ENCODE measurements at regions not wholly inside any gene's neighbourhood (a gene's known extent, or its start where the extent isn't known, plus 50 kb on each side); places are given as distances from the start of the nearest gene placed in this dataset.
"Not testable (repeated sequence)": the region's sequence is repeated elsewhere in the genome, so short reads cannot be mapped to it uniquely, and the experiment has no call there.

- Histone ChIP-seq H3K9ac (ENCODE audit: low read length in 2 of 2) (no peak overlapping the region), H3K9me3 (ENCODE audit: control insufficient read depth in 2 of 2, low read length in 2 of 2) (no peaks in the 10 kb centered on the region), H3K4me1 (ENCODE audit: control insufficient read depth, insufficient read depth, low read length) (no peaks in the 10 kb centered on the region), H3K36me3 (ENCODE audit: control insufficient read depth in 2 of 2, insufficient read depth in 2 of 2, low read length in 2 of 2) (no peaks in the 10 kb centered on the region), H3K27ac (ENCODE audit: low read length) (no peak overlapping the region), H3K4me3 (ENCODE audit: low read length in 2 of 2) (no peak overlapping the region), H3K27me3 (ENCODE audit: control insufficient read depth in 1 of 2, insufficient read depth in 2 of 2, low read length in 2 of 2) (no peaks in the 10 kb centered on the region)
These were observed 405.6 kb upstream of the PRKCQ start for GRCh38 chr10:6985644-6986043.

GRCh38 chr10:6984971-6985370, 404.9 kb upstream of the PRKCQ start:
- Histone ChIP-seq H3K9ac (ENCODE audit: low read length in 2 of 2) (no peak overlapping the region), H3K4me1 (ENCODE audit: control insufficient read depth, insufficient read depth, low read length) (no peaks in the 10 kb centered on the region), H3K4me3 (ENCODE audit: low read length in 2 of 2) (no peak overlapping the region), H3K27ac (ENCODE audit: low read length) (no peak overlapping the region), H3K9me3 (ENCODE audit: control insufficient read depth in 2 of 2, low read length in 2 of 2) (no peaks in the 10 kb centered on the region), H3K36me3 (ENCODE audit: control insufficient read depth in 2 of 2, insufficient read depth in 2 of 2, low read length in 2 of 2) (no peaks in the 10 kb centered on the region), H3K27me3 (ENCODE audit: control insufficient read depth in 1 of 2, insufficient read depth in 2 of 2, low read length in 2 of 2) (no peaks in the 10 kb centered on the region)

DNA sequence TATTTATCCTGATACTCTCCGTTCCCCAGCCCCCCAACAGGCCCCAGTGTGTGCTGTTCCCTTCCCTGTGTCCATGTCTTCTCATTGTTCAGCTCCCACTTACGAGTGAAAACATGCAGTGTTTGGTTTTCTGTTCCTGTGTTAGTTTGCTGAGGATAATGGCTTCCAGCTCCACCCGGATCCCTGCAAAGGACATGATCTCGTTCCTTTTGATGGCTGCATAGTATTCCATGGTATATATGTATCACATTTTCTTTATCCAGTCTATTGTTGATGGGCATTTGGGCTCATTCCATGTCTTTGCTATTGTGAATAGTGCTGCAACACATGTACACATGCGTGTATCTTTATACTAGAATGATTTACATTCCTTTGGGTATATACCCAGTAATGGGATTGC, 403.9 kb upstream of the PRKCQ start:
- not testable (repeated sequence) for H3K27me3 ChIP-seq (ENCODE audit: control insufficient read depth in 1 of 2, insufficient read depth in 2 of 2, low read length in 2 of 2); H3K4me3 ChIP-seq (ENCODE audit: low read length in 2 of 2); H3K4me1 ChIP-seq (ENCODE audit: control insufficient read depth, insufficient read depth, low read length); H3K36me3 ChIP-seq (ENCODE audit: control insufficient read depth in 2 of 2, insufficient read depth in 2 of 2, low read length in 2 of 2); H3K9me3 ChIP-seq (ENCODE audit: control insufficient read depth in 2 of 2, low read length in 2 of 2); H3K27ac ChIP-seq (ENCODE audit: low read length); H3K9ac ChIP-seq (ENCODE audit: low read length in 2 of 2)

DNA sequence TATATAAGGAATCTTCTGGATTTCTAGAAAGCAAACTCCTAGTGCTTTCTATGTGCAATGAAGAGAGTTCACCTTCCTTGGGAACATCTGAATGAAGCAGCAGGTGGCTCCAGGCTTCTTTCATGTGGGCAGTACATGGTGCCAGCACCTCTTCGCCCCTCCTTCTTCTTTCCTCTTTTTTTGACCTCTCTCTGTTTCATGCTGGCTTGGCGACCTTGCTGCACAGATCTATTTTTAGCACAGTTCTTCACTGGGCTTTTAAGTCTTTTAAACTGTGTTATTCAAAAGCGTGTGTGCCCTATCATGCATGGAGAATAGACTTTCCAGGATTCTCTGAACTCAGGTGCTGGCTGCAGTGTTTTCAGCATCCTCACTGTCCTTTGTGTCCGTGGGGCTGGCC, 400.3 kb upstream of the PRKCQ start:
- no peak overlapping the region for H3K27ac ChIP-seq (ENCODE audit: low read length)
- peaks cover 0 to 3% of the 10 kb centered on the region in 2 donors for H3K27me3 ChIP-seq (ENCODE audit: control insufficient read depth in 1 of 2, insufficient read depth in 2 of 2, low read length in 2 of 2)
- H3K4me1 ChIP-seq (ENCODE audit: control insufficient read depth, insufficient read depth, low read length): no peaks in the 10 kb centered on the region
- no peaks in the 10 kb centered on the region for H3K36me3 ChIP-seq (ENCODE audit: control insufficient read depth in 2 of 2, insufficient read depth in 2 of 2, low read length in 2 of 2)
- H3K9ac ChIP-seq (ENCODE audit: low read length in 2 of 2): no peak overlapping the region
- peaks cover 0 to 5% of the 10 kb centered on the region in 2 donors for H3K9me3 ChIP-seq (ENCODE audit: control insufficient read depth in 2 of 2, low read length in 2 of 2)
- H3K4me3 ChIP-seq (ENCODE audit: low read length in 2 of 2): no peak overlapping the region

DNA sequence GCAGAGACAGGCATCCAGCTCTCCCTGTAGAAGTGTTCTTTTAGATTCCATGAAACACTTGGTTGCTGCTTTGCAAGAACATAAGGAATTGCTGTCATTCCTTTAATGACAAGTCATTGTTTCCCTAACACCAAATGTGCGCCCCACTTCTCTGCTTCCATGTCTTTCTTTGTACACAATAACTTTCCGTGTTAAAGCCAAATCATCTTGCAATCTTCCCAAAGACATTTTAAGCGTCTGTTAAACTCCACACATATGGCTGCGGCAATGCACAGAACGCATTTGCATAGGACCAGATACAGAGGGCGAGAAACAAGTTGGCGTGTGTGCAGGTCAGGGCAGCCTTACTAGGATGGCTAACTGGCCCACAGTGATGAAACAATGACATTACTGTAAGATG, 399.3 kb upstream of the PRKCQ start:
- Histone ChIP-seq H3K27me3 (ENCODE audit: control insufficient read depth in 1 of 2, insufficient read depth in 2 of 2, low read length in 2 of 2) (peaks cover 0 to 3% of the 10 kb centered on the region in 2 donors), H3K27ac (ENCODE audit: low read length) (no peak overlapping the region), H3K36me3 (ENCODE audit: control insufficient read depth in 2 of 2, insufficient read depth in 2 of 2, low read length in 2 of 2) (no peaks in the 10 kb centered on the region), H3K4me1 (ENCODE audit: control insufficient read depth, insufficient read depth, low read length) (no peaks in the 10 kb centered on the region), H3K9ac (ENCODE audit: low read length in 2 of 2) (no peak overlapping the region), H3K4me3 (ENCODE audit: low read length in 2 of 2) (no peak overlapping the region), H3K9me3 (ENCODE audit: control insufficient read depth in 2 of 2, low read length in 2 of 2) (peaks cover 0 to 5% of the 10 kb centered on the region in 2 donors)

DNA sequence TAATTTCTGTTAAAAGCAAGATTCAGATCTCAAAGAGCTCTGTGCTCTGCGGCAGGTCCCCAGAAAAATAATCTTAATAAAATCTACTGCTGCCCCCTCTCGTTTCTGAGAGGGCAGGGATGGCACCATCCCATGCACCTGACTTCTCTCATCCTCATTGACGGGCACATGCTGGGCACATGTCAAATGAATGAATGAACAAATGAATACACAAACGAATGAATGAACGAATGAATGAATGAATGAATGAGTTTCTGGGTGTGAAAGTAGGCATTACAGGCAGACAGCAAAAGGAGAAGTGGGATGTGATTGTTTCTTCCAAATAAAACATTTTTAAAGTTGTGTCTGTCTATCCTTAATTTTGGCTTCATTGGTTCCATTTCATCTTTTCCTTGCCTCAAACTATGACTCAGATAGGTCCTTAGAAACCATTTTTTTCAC, 398.1 kb upstream of the PRKCQ start:
- Histone ChIP-seq H3K27me3 (ENCODE audit: control insufficient read depth in 1 of 2, insufficient read depth in 2 of 2, low read length in 2 of 2) (peaks cover 0 to 3% of the 10 kb centered on the region in 2 donors), H3K4me1 (ENCODE audit: control insufficient read depth, insufficient read depth, low read length) (no peaks in the 10 kb centered on the region), H3K36me3 (ENCODE audit: control insufficient read depth in 2 of 2, insufficient read depth in 2 of 2, low read length in 2 of 2) (no peaks in the 10 kb centered on the region), H3K9me3 (ENCODE audit: control insufficient read depth in 2 of 2, low read length in 2 of 2) (peaks cover 0 to 5% of the 10 kb centered on the region in 2 donors), H3K9ac (ENCODE audit: low read length in 2 of 2) (no peak overlapping the region), H3K4me3 (ENCODE audit: low read length in 2 of 2) (no peak overlapping the region), H3K27ac (ENCODE audit: low read length) (no peak overlapping the region)

- Histone ChIP-seq H3K9me3 (ENCODE audit: control insufficient read depth in 2 of 2, low read length in 2 of 2) (peaks cover 0 to 5% of the 10 kb centered on the region in 2 donors), H3K36me3 (ENCODE audit: control insufficient read depth in 2 of 2, insufficient read depth in 2 of 2, low read length in 2 of 2) (no peaks in the 10 kb centered on the region), H3K27me3 (ENCODE audit: control insufficient read depth in 1 of 2, insufficient read depth in 2 of 2, low read length in 2 of 2) (peaks cover 0 to 3% of the 10 kb centered on the region in 2 donors), H3K4me3 (ENCODE audit: low read length in 2 of 2) (no peak overlapping the region), H3K4me1 (ENCODE audit: control insufficient read depth, insufficient read depth, low read length) (no peaks in the 10 kb centered on the region), H3K27ac (ENCODE audit: low read length) (no peak overlapping the region), H3K9ac (ENCODE audit: low read length in 2 of 2) (no peak overlapping the region)
These were observed 397.5 kb upstream of the PRKCQ start for GRCh38 chr10:6977398-6978186.

DNA sequence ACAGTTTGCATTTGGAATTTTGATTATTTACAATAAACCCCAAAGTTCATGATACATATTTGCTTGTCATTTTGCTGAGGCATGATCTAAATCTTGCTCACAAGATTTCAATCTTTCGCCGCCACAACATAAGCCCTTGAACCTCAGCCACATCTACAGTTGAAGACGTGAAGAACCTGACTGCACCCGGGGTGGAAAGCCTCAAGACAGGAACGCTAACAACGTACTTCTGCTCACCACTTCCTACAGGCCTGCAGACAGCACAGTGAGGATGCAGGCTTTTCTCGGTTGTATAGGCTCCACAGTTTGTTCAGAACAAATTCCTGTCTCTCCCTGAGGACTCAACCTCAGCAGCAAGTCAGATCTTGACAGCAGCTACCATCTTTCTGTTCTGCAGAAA, 393.8 kb upstream of the PRKCQ start:
- H3K4me1 ChIP-seq (ENCODE audit: control insufficient read depth, insufficient read depth, low read length): no peaks in the 10 kb centered on the region
- peaks cover 0 to 3% of the 10 kb centered on the region in 2 donors for H3K27me3 ChIP-seq (ENCODE audit: control insufficient read depth in 1 of 2, insufficient read depth in 2 of 2, low read length in 2 of 2)
- H3K9me3 ChIP-seq (ENCODE audit: control insufficient read depth in 2 of 2, low read length in 2 of 2): peaks cover 0 to 5% of the 10 kb centered on the region in 2 donors
- H3K36me3 ChIP-seq (ENCODE audit: control insufficient read depth in 2 of 2, insufficient read depth in 2 of 2, low read length in 2 of 2): no peaks in the 10 kb centered on the region
- H3K4me3 ChIP-seq (ENCODE audit: low read length in 2 of 2): no peak overlapping the region
- H3K9ac ChIP-seq (ENCODE audit: low read length in 2 of 2): no peak overlapping the region
- H3K27ac ChIP-seq (ENCODE audit: low read length): no peak overlapping the region

- Histone ChIP-seq H3K36me3 (ENCODE audit: control insufficient read depth in 2 of 2, insufficient read depth in 2 of 2, low read length in 2 of 2) (no peaks in the 10 kb centered on the region), H3K9ac (ENCODE audit: low read length in 2 of 2) (no peak overlapping the region), H3K4me3 (ENCODE audit: low read length in 2 of 2) (no peak overlapping the region), H3K27me3 (ENCODE audit: control insufficient read depth in 1 of 2, insufficient read depth in 2 of 2, low read length in 2 of 2) (no peaks in the 10 kb centered on the region), H3K4me1 (ENCODE audit: control insufficient read depth, insufficient read depth, low read length) (no peaks in the 10 kb centered on the region), H3K27ac (ENCODE audit: low read length) (no peak overlapping the region), H3K9me3 (ENCODE audit: control insufficient read depth in 2 of 2, low read length in 2 of 2) (peaks cover 0 to 5% of the 10 kb centered on the region in 2 donors)
These were observed 392.1 kb upstream of the PRKCQ start for GRCh38 chr10:6972226-6972625.

GRCh38 chr10:6969659-6970058, 389.6 kb upstream of the PRKCQ start:
- no peaks in the 10 kb centered on the region for H3K9me3 ChIP-seq (ENCODE audit: control insufficient read depth in 2 of 2, low read length in 2 of 2)
- H3K4me3 ChIP-seq (ENCODE audit: low read length in 2 of 2): no peak overlapping the region
- no peaks in the 10 kb centered on the region for H3K4me1 ChIP-seq (ENCODE audit: control insufficient read depth, insufficient read depth, low read length)
- no peaks in the 10 kb centered on the region for H3K36me3 ChIP-seq (ENCODE audit: control insufficient read depth in 2 of 2, insufficient read depth in 2 of 2, low read length in 2 of 2)
- no peak overlapping the region for H3K27ac ChIP-seq (ENCODE audit: low read length)
- no peak overlapping the region for H3K9ac ChIP-seq (ENCODE audit: low read length in 2 of 2)
- H3K27me3 ChIP-seq (ENCODE audit: control insufficient read depth in 1 of 2, insufficient read depth in 2 of 2, low read length in 2 of 2): no peaks in the 10 kb centered on the region

DNA sequence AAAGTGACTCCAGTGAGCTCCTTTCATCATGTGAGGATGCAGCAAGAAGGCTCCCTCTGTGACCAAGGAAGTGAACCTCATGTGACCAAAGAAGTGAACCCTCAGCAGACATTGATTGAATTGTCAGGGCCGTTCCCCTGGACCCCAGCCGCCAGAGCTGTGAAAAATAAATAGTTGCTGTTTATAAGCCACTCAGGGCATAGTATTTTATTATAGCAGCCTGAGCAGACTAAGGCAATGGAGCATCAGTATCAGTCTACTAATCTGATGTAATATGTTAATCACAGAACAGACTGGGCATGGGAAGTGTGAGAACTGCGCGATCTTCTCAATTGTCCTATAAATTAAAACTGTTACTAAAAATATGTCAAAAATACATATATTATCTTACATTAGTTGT, 384.5 kb upstream of the PRKCQ start:
- no peak overlapping the region for H3K27ac ChIP-seq (ENCODE audit: low read length)
- no peak overlapping the region for H3K4me3 ChIP-seq (ENCODE audit: low read length in 2 of 2)
- no peaks in the 10 kb centered on the region for H3K36me3 ChIP-seq (ENCODE audit: control insufficient read depth in 2 of 2, insufficient read depth in 2 of 2, low read length in 2 of 2)
- no peak overlapping the region for H3K9ac ChIP-seq (ENCODE audit: low read length in 2 of 2)
- no peaks in the 10 kb centered on the region for H3K9me3 ChIP-seq (ENCODE audit: control insufficient read depth in 2 of 2, low read length in 2 of 2)
- no peaks in the 10 kb centered on the region for H3K27me3 ChIP-seq (ENCODE audit: control insufficient read depth in 1 of 2, insufficient read depth in 2 of 2, low read length in 2 of 2)
- H3K4me1 ChIP-seq (ENCODE audit: control insufficient read depth, insufficient read depth, low read length): no peaks in the 10 kb centered on the region
